HEK293 (cell line): ENCODE measurements at regions not wholly inside any gene's neighbourhood (a gene's known extent, or its start where the extent isn't known, plus 50 kb on each side); places are given as distances from the start of the nearest gene placed in this dataset.

ENCODE experiments used
- BCL11A ChIP-seq: fragments of 450-650 bp; formaldehyde crosslinking; IDR thresholded peaks from 2 replicates; pipeline ENCODE4 v1.5.1; 2016; ENCODE audit warnings: low read depth, missing biosample characterization, missing genetic modification characterization
- CTCF ChIP-seq: fragments of 450-650 bp; formaldehyde crosslinking; IDR thresholded peaks from 2 replicates; pipeline ENCODE4 v1.5.1; 2016; ENCODE audit warnings: missing biosample characterization, missing genetic modification characterization
- ZNF335 ChIP-seq: fragments of 450-650 bp; formaldehyde crosslinking; conservative IDR thresholded peaks from 2 replicates; pipeline ENCODE4 v1.5.1; 2016; ENCODE audit warnings: missing biosample characterization, missing genetic modification characterization
- ZNF350 ChIP-seq: fragments of 450-650 bp; formaldehyde crosslinking; IDR thresholded peaks from 2 replicates; pipeline ENCODE4 v1.5.0; 2017; ENCODE audit warnings: missing biosample characterization, mild to moderate bottlenecking, missing genetic modification characterization
- ZNF48 ChIP-seq: fragments of 450-650 bp; formaldehyde crosslinking; IDR thresholded peaks from 2 replicates; pipeline ENCODE4 v1.5.1; 2016; ENCODE audit warnings: missing biosample characterization, missing genetic modification characterization
- ZNF658 ChIP-seq: fragments of 450-650 bp; formaldehyde crosslinking; IDR thresholded peaks from 2 replicates; pipeline ENCODE4; 2016; ENCODE audit warnings: missing biosample characterization, missing genetic modification characterization

GRCh38 chr5:31066655-31067328 lies 126.7 kb upstream of the CDH6 start:
- no peak for TF ChIP-seq BCL11A
- TF ChIP-seq CTCF (tag by site-specific recombination), result no peak
- no peak for TF ChIP-seq ZNF48 (tag by site-specific recombination)
- no peak for TF ChIP-seq ZNF335 (tag by site-specific recombination)
- TF ChIP-seq ZNF350 (tag by site-specific recombination), result no peak
- TF ChIP-seq ZNF658 (tag by site-specific recombination), result no peak
